ENCODE measurements at regions not wholly inside any gene's neighbourhood (a gene's known extent, or its start where the extent isn't known, plus 50 kb on each side); places are given as distances from the start of the nearest gene placed in this dataset.

DNA sequence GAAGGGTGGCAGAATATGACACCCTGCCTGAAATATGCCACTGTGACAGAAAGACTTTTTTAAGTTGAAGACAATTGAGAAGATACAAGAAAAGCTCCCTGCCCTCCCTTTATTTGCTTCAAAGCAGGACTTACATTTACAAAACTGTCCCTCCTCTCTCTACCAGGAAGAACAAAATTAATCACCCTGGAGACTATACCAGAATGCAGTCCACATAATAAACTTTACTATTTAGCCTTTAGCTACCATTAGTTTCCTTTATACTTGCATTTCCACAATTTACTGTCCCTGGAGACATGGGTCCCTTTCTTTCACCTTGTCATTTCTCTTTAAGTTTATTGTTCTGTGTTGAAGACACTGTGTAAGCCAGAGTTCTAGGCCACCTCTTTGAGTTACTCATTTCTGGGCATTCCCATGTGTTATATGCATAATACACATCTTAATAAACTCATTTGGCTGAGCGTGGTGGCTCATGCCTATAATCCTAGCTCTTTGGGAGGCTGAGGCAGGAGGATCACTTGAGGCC, 238.8 kb downstream of the RFC3 start:
- TF ChIP-seq, protein P1, sequence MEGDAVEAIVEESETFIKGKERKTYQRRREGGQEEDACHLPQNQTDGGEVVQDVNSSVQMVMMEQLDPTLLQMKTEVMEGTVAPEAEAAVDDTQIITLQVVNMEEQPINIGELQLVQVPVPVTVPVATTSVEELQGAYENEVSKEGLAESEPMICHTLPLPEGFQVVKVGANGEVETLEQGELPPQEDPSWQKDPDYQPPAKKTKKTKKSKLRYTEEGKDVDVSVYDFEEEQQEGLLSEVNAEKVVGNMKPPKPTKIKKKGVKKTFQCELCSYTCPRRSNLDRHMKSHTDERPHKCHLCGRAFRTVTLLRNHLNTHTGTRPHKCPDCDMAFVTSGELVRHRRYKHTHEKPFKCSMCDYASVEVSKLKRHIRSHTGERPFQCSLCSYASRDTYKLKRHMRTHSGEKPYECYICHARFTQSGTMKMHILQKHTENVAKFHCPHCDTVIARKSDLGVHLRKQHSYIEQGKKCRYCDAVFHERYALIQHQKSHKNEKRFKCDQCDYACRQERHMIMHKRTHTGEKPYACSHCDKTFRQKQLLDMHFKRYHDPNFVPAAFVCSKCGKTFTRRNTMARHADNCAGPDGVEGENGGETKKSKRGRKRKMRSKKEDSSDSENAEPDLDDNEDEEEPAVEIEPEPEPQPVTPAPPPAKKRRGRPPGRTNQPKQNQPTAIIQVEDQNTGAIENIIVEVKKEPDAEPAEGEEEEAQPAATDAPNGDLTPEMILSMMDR (IDR thresholded peaks at IDR 0.05) = no peak
- H3K4me1 ChIP-seq = no peaks in the 10 kb centered on the region
- no peak overlapping the region for H2AFZ ChIP-seq
- no peak overlapping the region for H3K4me3 ChIP-seq (ENCODE audit: low read depth, low read length)
- no peak overlapping the region for H3K27ac ChIP-seq
- H3K4me2 ChIP-seq (ENCODE audit: low read length) = no peak overlapping the region
- no peaks in the 10 kb centered on the region for H3K36me3 ChIP-seq (ENCODE audit: control insufficient read depth, insufficient read depth, low read length)
- H3K79me2 ChIP-seq = no peaks in the 10 kb centered on the region
- H3K9me3 ChIP-seq (ENCODE audit: control insufficient read depth, low read length) = no peaks in the 10 kb centered on the region
- no peak overlapping the region for H3K9ac ChIP-seq
- no peaks in the 10 kb centered on the region for H3K27me3 ChIP-seq (ENCODE audit: control insufficient read depth, insufficient read depth, low read length)

DNA sequence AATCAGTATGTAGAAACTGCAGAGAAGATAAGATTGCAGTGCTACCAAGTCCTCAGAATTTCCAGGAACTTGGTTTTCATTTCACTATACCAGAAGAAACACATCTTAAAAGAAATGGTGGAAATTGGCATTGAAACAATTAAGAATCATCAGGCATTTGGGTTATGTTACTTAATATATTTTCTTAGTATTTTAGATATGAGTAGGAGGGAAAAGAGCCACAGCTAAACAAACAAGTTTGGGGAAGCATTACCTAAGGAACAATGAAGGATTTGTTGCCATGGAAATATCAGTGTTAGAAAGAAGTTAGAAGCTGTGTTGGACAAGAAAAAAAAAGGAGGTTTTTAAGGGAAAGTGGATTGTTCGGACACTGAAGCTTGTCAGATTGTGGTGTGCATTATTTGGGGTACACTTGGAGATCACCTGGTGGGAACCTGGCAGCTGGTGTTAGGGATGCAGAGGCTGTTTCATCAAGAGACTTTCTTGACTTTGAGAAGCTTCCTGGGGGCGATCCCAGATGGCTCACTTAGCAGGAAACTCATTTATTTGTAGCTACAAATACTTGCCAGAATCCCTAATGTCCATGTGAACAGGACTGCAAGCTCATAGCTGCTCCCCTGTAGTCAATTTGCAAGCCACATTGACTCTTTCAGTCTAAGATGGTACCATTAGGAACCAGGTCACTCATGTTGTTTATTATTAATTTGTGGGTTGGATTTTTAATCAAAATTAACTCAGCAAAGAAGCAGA, 246.7 kb downstream of the RFC3 start:
- Histone ChIP-seq H3K36me3 (ENCODE audit: control insufficient read depth, insufficient read depth, low read length) (no peaks in the 10 kb centered on the region), H3K79me2 (no peaks in the 10 kb centered on the region), H3K4me2 (ENCODE audit: low read length) (no peak overlapping the region), H2AFZ (no peak overlapping the region), H3K9ac (no peak overlapping the region), H3K27me3 (ENCODE audit: control insufficient read depth, insufficient read depth, low read length) (no peaks in the 10 kb centered on the region), H3K27ac (no peak overlapping the region), H3K4me1 (no peaks in the 10 kb centered on the region), H3K4me3 (ENCODE audit: low read depth, low read length) (no peak overlapping the region), H3K9me3 (ENCODE audit: control insufficient read depth, low read length) (no peaks in the 10 kb centered on the region)
- TF ChIP-seq, protein P1 (IDR thresholded peaks at IDR 0.05) = no peak

DNA sequence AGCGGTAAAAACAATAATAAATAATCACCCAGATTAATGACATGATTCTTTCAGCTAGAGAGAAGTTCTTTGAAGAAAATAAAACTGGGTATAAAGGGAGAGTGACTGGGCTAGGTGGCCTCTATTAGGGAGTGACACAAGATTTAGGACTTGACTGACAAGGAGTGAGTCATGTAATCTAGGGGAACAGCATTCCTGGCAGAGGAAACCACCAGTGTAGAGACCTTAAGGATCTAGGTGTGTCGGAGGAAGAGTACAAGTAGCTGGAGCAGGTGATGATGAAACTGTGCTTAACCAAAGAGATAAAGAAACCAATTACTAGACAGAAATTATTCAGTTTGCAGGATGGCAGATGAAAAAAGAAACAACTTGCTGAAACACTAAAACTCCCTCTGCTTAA, 248.0 kb downstream of the RFC3 start:
- Histone ChIP-seq H3K4me2 (ENCODE audit: low read length) (no peak overlapping the region), H3K27me3 (ENCODE audit: control insufficient read depth, insufficient read depth, low read length) (no peaks in the 10 kb centered on the region), H3K4me3 (ENCODE audit: low read depth, low read length) (no peak overlapping the region), H3K27ac (no peak overlapping the region), H3K36me3 (ENCODE audit: control insufficient read depth, insufficient read depth, low read length) (no peaks in the 10 kb centered on the region), H3K9ac (no peak overlapping the region), H3K9me3 (ENCODE audit: control insufficient read depth, low read length) (no peaks in the 10 kb centered on the region), H2AFZ (no peak overlapping the region), H3K79me2 (no peaks in the 10 kb centered on the region), H3K4me1 (no peaks in the 10 kb centered on the region)
- TF ChIP-seq, protein P1 (IDR thresholded peaks at IDR 0.05) = no peak

DNA sequence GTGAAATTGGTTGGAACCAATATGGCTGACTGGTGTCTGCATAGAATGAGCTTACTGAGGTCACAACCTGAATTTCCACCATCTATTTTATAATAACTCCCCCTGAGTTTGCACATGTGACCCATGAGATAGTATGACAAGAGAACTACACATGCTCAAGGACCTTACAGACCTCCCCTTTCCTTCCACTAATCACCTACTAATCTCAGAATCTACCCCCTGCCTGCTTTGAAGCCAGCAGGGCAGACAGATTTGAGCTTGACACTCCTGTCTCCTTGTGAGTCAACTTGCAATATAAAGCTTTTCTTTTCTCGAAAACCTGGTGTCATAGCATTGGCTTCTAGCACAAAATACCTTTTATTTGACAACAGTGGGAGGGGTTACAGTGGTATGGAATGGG, 248.4 kb downstream of the RFC3 start:
- H3K9ac ChIP-seq = no peak overlapping the region
- no peaks in the 10 kb centered on the region for H3K27me3 ChIP-seq (ENCODE audit: control insufficient read depth, insufficient read depth, low read length)
- H3K9me3 ChIP-seq (ENCODE audit: control insufficient read depth, low read length) = no peaks in the 10 kb centered on the region
- H3K79me2 ChIP-seq = no peaks in the 10 kb centered on the region
- TF ChIP-seq, protein P1 (IDR thresholded peaks at IDR 0.05) = no peak
- H3K27ac ChIP-seq = no peak overlapping the region
- no peak overlapping the region for H3K4me2 ChIP-seq (ENCODE audit: low read length)
- no peak overlapping the region for H3K4me3 ChIP-seq (ENCODE audit: low read depth, low read length)
- H3K36me3 ChIP-seq (ENCODE audit: control insufficient read depth, insufficient read depth, low read length) = no peaks in the 10 kb centered on the region
- H2AFZ ChIP-seq = no peak overlapping the region
- no peaks in the 10 kb centered on the region for H3K4me1 ChIP-seq

DNA sequence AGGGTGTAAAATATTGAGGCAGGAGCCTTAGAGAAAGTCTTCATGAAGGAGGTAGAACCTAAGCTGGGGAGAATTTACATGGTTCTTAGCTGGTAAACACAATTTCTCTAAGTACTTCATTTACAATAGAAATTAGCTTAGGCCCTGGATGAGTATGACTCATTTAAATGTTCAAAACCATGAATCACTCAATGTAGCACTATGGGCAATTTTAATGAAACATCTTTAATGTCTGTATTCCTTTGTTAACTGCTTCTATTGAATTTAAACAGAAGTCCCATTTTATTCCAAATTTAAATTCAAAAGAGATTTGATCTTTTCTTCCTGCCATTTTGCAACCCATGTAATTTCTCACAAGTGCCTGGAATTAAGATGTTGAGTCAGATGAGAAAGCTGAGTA, 252.1 kb downstream of the RFC3 start:
- Histone ChIP-seq H2AFZ (no peak overlapping the region), H3K36me3 (ENCODE audit: control insufficient read depth, insufficient read depth, low read length) (no peaks in the 10 kb centered on the region), H3K9ac (no peak overlapping the region), H3K27ac (no peak overlapping the region), H3K9me3 (ENCODE audit: control insufficient read depth, low read length) (no peaks in the 10 kb centered on the region), H3K4me3 (ENCODE audit: low read depth, low read length) (no peak overlapping the region), H3K27me3 (ENCODE audit: control insufficient read depth, insufficient read depth, low read length) (no peaks in the 10 kb centered on the region), H3K4me2 (ENCODE audit: low read length) (no peak overlapping the region), H3K79me2 (no peaks in the 10 kb centered on the region), H3K4me1 (no peaks in the 10 kb centered on the region)
- TF ChIP-seq, protein P1 (IDR thresholded peaks at IDR 0.05) = no peak
